HUES48 (cell line): ENCODE measurements at regions not wholly inside any gene's neighbourhood (a gene's known extent, or its start where the extent isn't known, plus 50 kb on each side); places are given as distances from the start of the nearest gene placed in this dataset.

Experiments
- H3K27ac ChIP-seq: one replicate; pipeline ENCODE4 v1.7.0; 2013; ENCODE audit warnings: low read depth, low read length, inconsistent platforms
- H3K27me3 ChIP-seq: 2 replicates; pipeline ENCODE4 v1.6.1; 2013; ENCODE audit warnings: mild to moderate bottlenecking, low read length; ENCODE audit not compliant: control insufficient read depth, insufficient read depth
- H3K36me3 ChIP-seq: 2 replicates; pipeline ENCODE4 v1.6.1; 2013; ENCODE audit warnings: low read length; ENCODE audit not compliant: control insufficient read depth, insufficient read depth
- H3K4me1 ChIP-seq: 2 replicates; pipeline ENCODE4 v1.6.1; 2013; ENCODE audit warnings: mild to moderate bottlenecking, low read length; ENCODE audit not compliant: control insufficient read depth, insufficient read depth
- H3K4me3 ChIP-seq: 2 replicates; pipeline ENCODE4 v1.5.1; 2013; ENCODE audit warnings: mild to moderate bottlenecking, low read depth, low read length
- H3K9ac ChIP-seq: 2 replicates; pipeline ENCODE4 v1.6.1; 2013; ENCODE audit warnings: mild to moderate bottlenecking, low read depth, low read length, moderate library complexity
- H3K9me3 ChIP-seq: 2 replicates; pipeline ENCODE4 v1.6.1; 2013; ENCODE audit warnings: low read length; ENCODE audit not compliant: control insufficient read depth, insufficient read depth

DNA sequence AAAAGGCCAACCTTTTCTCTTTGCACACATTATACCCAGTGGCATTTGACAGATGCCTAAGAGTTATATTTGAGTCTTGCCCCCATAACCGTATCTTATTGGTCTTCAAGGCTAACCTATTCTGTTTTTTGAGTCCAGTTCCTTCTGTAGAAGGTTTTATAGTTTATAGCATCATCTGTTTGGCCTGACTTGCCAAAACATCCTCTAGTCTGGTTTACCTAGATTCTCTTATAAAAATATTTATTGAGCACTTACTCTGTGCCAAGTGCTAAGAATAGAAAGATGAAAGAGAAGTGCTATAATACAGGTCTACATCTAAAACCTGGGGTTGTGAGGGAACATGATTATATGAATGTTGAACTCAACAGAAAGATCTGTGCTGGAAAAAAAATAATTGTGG is 55.9 kb upstream of the PIP4K2A start:
- no peaks in the 10 kb centered on the region for H3K4me1 ChIP-seq
- H3K4me3 ChIP-seq, result no peak overlapping the region
- no peaks in the 10 kb centered on the region for H3K36me3 ChIP-seq
- no peak overlapping the region for H3K27ac ChIP-seq
- H3K27me3 ChIP-seq, result no peaks in the 10 kb centered on the region
- H3K9ac ChIP-seq, result no peak overlapping the region
- no peaks in the 10 kb centered on the region for H3K9me3 ChIP-seq

- H3K4me1 ChIP-seq, result no peaks in the 10 kb centered on the region
- H3K27ac ChIP-seq, result no peak overlapping the region
- H3K9me3 ChIP-seq, result no peaks in the 10 kb centered on the region
- no peak overlapping the region for H3K4me3 ChIP-seq
- H3K9ac ChIP-seq, result no peak overlapping the region
- H3K27me3 ChIP-seq, result no peaks in the 10 kb centered on the region
- H3K36me3 ChIP-seq, result no peaks in the 10 kb centered on the region
These were observed 53.5 kb upstream of the PIP4K2A start for GRCh38 chr10:22767859-22768258.

GRCh38 chr10:22766693-22767092 is 52.3 kb upstream of the PIP4K2A start:
- no peaks in the 10 kb centered on the region for H3K36me3 ChIP-seq
- no peak overlapping the region for H3K4me3 ChIP-seq
- H3K27ac ChIP-seq, result no peak overlapping the region
- H3K4me1 ChIP-seq, result no peaks in the 10 kb centered on the region
- H3K9me3 ChIP-seq, result no peaks in the 10 kb centered on the region
- no peaks in the 10 kb centered on the region for H3K27me3 ChIP-seq
- no peak overlapping the region for H3K9ac ChIP-seq

DNA sequence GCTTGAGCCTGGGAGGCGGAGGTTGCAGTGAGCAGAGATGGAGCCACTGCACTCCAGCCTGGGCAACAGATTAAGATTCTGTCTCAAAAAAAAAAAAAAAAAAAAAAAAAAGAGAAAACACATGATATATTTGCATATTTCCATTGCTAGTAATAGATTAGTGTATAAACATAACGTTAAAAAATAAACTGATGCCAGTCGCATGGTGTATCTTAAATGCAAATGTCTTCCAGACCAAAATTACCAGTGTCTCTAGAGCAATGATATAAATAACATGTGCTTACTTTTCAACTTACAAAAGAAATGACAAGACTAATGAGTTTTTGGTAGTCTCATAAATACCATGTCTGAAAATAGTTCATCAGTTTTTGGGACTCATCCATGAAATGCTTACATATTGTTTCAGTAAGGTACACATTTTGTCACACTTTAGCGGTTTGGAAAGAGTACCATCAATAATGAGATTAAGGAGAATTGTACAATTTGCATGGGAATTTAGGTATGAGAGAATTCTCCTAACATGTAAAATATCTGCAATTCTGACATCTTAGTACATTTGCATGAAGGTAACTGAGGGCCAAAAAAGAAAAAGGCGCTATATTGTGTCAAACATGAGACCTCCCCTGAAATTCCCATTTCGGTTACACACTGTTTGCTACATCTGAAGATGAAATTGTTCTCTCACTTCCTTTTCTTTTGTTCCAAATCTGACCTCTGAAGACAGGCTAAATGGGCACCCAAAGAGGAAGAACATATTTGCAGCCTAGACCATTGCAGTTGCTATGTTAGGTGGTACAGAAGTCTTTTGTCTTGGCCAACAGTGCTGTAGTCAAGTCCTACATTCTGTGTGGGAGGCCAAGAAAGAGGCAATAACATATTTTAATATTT is 51.5 kb upstream of the PIP4K2A start:
- Histone ChIP-seq H3K27me3 (no peaks in the 10 kb centered on the region), H3K9me3 (no peaks in the 10 kb centered on the region), H3K36me3 (no peaks in the 10 kb centered on the region), H3K9ac (no peak overlapping the region), H3K4me3 (no peak overlapping the region), H3K27ac (no peak overlapping the region), H3K4me1 (no peaks in the 10 kb centered on the region)

DNA sequence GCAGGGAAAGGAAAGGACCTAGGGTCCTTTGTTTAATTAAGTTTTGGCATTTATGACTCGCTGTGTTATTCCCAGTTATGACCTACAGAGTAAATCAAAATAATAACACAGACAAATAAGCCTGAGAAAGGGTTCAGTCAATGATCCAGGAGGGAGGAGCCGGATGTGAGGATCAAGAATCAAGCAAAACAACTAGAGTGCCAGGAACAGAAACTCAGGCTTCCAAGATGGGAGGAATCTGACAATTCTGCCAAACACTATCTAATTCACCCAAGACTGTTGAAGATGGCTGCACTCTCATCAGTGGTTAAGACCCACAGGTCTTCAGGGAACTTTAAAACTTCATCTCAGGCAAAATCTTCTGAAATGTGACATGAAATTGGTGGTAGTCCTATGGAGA is 50.3 kb upstream of the PIP4K2A start:
- no peak overlapping the region for H3K27ac ChIP-seq
- H3K27me3 ChIP-seq, result no peaks in the 10 kb centered on the region
- H3K9me3 ChIP-seq, result no peaks in the 10 kb centered on the region
- no peaks in the 10 kb centered on the region for H3K4me1 ChIP-seq
- H3K36me3 ChIP-seq, result no peaks in the 10 kb centered on the region
- H3K4me3 ChIP-seq, result no peak overlapping the region
- no peak overlapping the region for H3K9ac ChIP-seq
